ENCODE measurements at regions not wholly inside any gene's neighbourhood (a gene's known extent, or its start where the extent isn't known, plus 50 kb on each side); places are given as distances from the start of the nearest gene placed in this dataset.

- TF ChIP-seq CTCF (IDR thresholded peaks at IDR 0.05; ENCODE audit: low read length) (no peak), EZH2 (optimal IDR thresholded peaks at IDR 0.05; ENCODE audit: low read depth, low read length) (no peak)
These were observed 1093.4 kb downstream of the SORCS3 start for GRCh38 chr10:105734479-105734878.

All from MM.1S (cell line).